AG10803 (cell line): ENCODE measurements at regions not wholly inside any gene's neighbourhood (a gene's known extent, or its start where the extent isn't known, plus 50 kb on each side); places are given as distances from the start of the nearest gene placed in this dataset.

Experiments used
- DNase-seq: peaks from one replicate; pipeline ENCODE4 v3.0.0; 2010; ENCODE audit warnings: low read depth
- H3K4me3 ChIP-seq: 2 replicates; pipeline ENCODE4 v1.5.1; 2011; ENCODE audit warnings: mild to moderate bottlenecking, low read length, control low read depth
- CTCF ChIP-seq: conservative IDR thresholded peaks from 2 replicates; pipeline ENCODE4 v1.5.1; 2011; ENCODE audit warnings: mild to moderate bottlenecking, low read length, control low read depth, inconsistent platforms

- H3K4me3 ChIP-seq, result no peak overlapping the region
- peak; percentile 96 for DNase-seq
- no peak for TF ChIP-seq CTCF
These were observed 368.9 kb downstream of the DDX10 start for GRCh38 chr11:109033627-109034338.

- H3K4me3 ChIP-seq, result no peak overlapping the region
- TF ChIP-seq CTCF, result no peak
- no peak for DNase-seq
These were observed 369.4 kb downstream of the DDX10 start for GRCh38 chr11:109034339-109034696.

- DNase-seq, result no peak
- no peak for TF ChIP-seq CTCF
- H3K4me3 ChIP-seq, result no peak overlapping the region
These were observed 370.4 kb downstream of the DDX10 start for GRCh38 chr11:109035284-109035683.

- H3K4me3 ChIP-seq, result no peak overlapping the region
- DNase-seq, result no peak
- no peak for TF ChIP-seq CTCF
These were observed 371.1 kb downstream of the DDX10 start for GRCh38 chr11:109036011-109036410.

- H3K4me3 ChIP-seq, result no peak overlapping the region
- peak; percentile 99 for DNase-seq
- peak; percentile 49 for TF ChIP-seq CTCF
These were observed 373.2 kb downstream of the DDX10 start for GRCh38 chr11:109037856-109038780.

- TF ChIP-seq CTCF, result no peak
- no peak for DNase-seq
- no peak overlapping the region for H3K4me3 ChIP-seq
These were observed 374.7 kb downstream of the DDX10 start for GRCh38 chr11:109039611-109040010.
